HEK293T (cell line): ENCODE measurements at regions not wholly inside any gene's neighbourhood (a gene's known extent, or its start where the extent isn't known, plus 50 kb on each side); places are given as distances from the start of the nearest gene placed in this dataset.

ENCODE experiments used
- CTCF ChIA-PET: fragments of 350-600 bp; formaldehyde crosslinking; extraction: SDS; loops from one replicate; lab custom pipeline; 2021; ENCODE audit warnings: antibody characterized with exemption, inconsistent platforms; lab: Yijun Ruan, JAX
- POLR2A ChIA-PET: fragments of 350-600 bp; formaldehyde crosslinking; extraction: SDS; loops from one replicate; lab custom pipeline; 2020; ENCODE audit warnings: antibody characterized with exemption, inconsistent platforms; lab: Yijun Ruan, JAX
- DNase-seq: peaks from one replicate; pipeline ENCODE4 v3.0.0; 2012; ENCODE audit warnings: mixed read lengths; ENCODE audit errors: extremely low spot score
- ARNT ChIP-seq: fragments of 450-650 bp; IDR thresholded peaks from 2 replicates; pipeline ENCODE4 v1.6.1; 2017; ENCODE audit warnings: mild to moderate bottlenecking
- BHLHE40 ChIP-seq: fragments of 450-650 bp; IDR thresholded peaks from 2 replicates; pipeline ENCODE4 v1.6.1; 2016; ENCODE audit warnings: mild to moderate bottlenecking, moderate library complexity, borderline replicate concordance
- CTBP1 ChIP-seq: fragments of 450-650 bp; IDR thresholded peaks from 2 replicates; pipeline ENCODE4 v1.6.1; 2016; ENCODE audit warnings: borderline replicate concordance
- ELF4 ChIP-seq: fragments of 450-650 bp; IDR thresholded peaks from 2 replicates; pipeline ENCODE4 v1.6.1; 2017; ENCODE audit warnings: antibody characterized with exemption
- FOXA1 ChIP-seq: fragments of 450-650 bp; IDR thresholded peaks from 2 replicates; pipeline ENCODE4 v1.6.1; 2016; ENCODE audit warnings: mild to moderate bottlenecking
- FOXK2 ChIP-seq: fragments of 450-650 bp; IDR thresholded peaks from 2 replicates; pipeline ENCODE4 v1.6.1; 2016; ENCODE audit warnings: mild to moderate bottlenecking
- FOXM1 ChIP-seq: fragments of 450-650 bp; IDR thresholded peaks from 2 replicates; pipeline ENCODE4 v1.6.1; 2017; ENCODE audit warnings: mild to moderate bottlenecking, borderline replicate concordance
- HDGF ChIP-seq: fragments of 450-650 bp; IDR thresholded peaks from 2 replicates; pipeline ENCODE4 v1.6.1; 2017; ENCODE audit warnings: antibody characterized with exemption, borderline replicate concordance
- L3MBTL2 ChIP-seq: fragments of 450-650 bp; conservative IDR thresholded peaks from 2 replicates; pipeline ENCODE4 v1.6.1; 2016; ENCODE audit warnings: mild to moderate bottlenecking
- LEF1 ChIP-seq: fragments of 450-650 bp; IDR thresholded peaks from 2 replicates; pipeline ENCODE4 v1.6.1; 2017; ENCODE audit warnings: mild to moderate bottlenecking, borderline replicate concordance
- NFRKB ChIP-seq: fragments of 450-650 bp; IDR thresholded peaks from 2 replicates; pipeline ENCODE4 v1.6.1; 2016; ENCODE audit warnings: mild to moderate bottlenecking, moderate library complexity
- SP1 ChIP-seq: fragments of 450-650 bp; IDR thresholded peaks from 2 replicates; pipeline ENCODE4 v1.6.1; 2017
- SUZ12 ChIP-seq: fragments of 450-650 bp; IDR thresholded peaks from 2 replicates; pipeline ENCODE4 v1.6.1; 2016; ENCODE audit warnings: mild to moderate bottlenecking
- TARDBP ChIP-seq: fragments of 450-650 bp; IDR thresholded peaks from 2 replicates; pipeline ENCODE4 v1.6.1; 2016
- ZNF384 ChIP-seq: fragments of 450-650 bp; IDR thresholded peaks from 2 replicates; pipeline ENCODE4 v1.6.1; 2016
- TF ChIP-seq, protein P1 (sequence below): fragments of 450-650 bp; IDR thresholded peaks from 2 replicates; pipeline ENCODE4 v1.6.1; 2016

- no peak for TF ChIP-seq CTBP1
- TF ChIP-seq FOXA1: no peak
- ChIA-PET POLR2A (no interaction called here), CTCF (no interaction called here)
- no peak for DNase-seq
Measured at GRCh38 chr2:34115076-34115475, 516.0 kb upstream of the FAM98A start.

DNA sequence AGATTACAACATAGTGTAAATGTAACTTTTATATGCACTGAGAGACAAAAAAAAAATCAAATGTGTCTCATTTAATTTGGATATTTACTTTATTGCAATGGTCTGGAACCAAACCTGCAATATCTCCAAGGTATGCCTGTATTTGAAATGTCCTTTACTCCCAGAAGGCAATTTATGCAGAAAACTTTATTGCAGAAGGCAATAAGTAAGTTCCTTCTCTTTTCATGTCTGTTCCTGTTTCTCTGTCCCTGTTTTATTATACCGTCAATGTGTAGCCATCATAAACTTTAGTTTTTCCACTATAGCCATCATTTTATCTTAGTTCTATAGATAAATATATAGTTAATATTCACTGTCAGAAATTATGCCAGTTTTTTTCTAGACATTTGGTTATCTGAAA lies 513.1 kb upstream of the FAM98A start:
- TF ChIP-seq TARDBP (no peak), FOXM1 (no peak), BHLHE40 (no peak), FOXA1 (no peak), CTBP1 (no peak), LEF1 (no peak), ZNF384 (no peak)
- TF ChIP-seq, protein P1, sequence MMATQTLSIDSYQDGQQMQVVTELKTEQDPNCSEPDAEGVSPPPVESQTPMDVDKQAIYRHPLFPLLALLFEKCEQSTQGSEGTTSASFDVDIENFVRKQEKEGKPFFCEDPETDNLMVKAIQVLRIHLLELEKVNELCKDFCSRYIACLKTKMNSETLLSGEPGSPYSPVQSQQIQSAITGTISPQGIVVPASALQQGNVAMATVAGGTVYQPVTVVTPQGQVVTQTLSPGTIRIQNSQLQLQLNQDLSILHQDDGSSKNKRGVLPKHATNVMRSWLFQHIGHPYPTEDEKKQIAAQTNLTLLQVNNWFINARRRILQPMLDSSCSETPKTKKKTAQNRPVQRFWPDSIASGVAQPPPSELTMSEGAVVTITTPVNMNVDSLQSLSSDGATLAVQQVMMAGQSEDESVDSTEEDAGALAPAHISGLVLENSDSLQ: no peak
- ChIA-PET CTCF (no interaction called here), POLR2A (no interaction called here)
- no peak for DNase-seq

DNA sequence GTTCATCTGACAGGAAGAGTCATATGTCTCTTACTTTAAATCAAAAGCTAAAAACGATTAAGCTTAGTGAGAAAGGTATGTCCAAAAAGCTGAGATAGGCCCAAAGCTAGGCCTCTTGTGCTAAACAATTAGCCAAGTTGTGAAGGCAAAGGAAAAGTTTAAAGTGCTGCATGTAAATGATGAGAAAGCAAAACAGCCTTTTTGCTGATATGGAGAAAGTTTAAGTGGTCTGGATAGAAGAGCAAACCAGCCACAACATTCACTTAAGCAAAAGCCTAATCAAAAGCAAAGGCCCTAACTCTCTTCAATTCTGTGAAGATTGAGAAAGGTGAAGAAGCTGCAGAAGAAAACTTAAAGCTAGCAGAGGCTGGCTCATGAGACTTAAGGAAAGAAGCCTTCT lies 511.3 kb upstream of the FAM98A start:
- CTCF ChIA-PET: no interaction called here
- POLR2A ChIA-PET: no interaction called here
- no peak for TF ChIP-seq ARNT
- no peak for TF ChIP-seq FOXM1
- TF ChIP-seq FOXA1: no peak
- TF ChIP-seq LEF1: no peak
- TF ChIP-seq NFRKB: no peak
- no peak for TF ChIP-seq CTBP1
- no peak for TF ChIP-seq HDGF
- TF ChIP-seq L3MBTL2: no peak
- TF ChIP-seq ZNF384: no peak
- no peak for TF ChIP-seq BHLHE40
- TF ChIP-seq TARDBP: no peak
- TF ChIP-seq, protein P1: no peak
- TF ChIP-seq ELF4: no peak
- TF ChIP-seq SUZ12: no peak
- TF ChIP-seq FOXK2: no peak
- TF ChIP-seq SP1: no peak
- no peak for DNase-seq

GRCh38 chr2:34107811-34108210 lies 508.7 kb upstream of the FAM98A start:
- CTCF ChIA-PET: no interaction called here
- POLR2A ChIA-PET: no interaction called here
- TF ChIP-seq L3MBTL2 (no peak), LEF1 (no peak), NFRKB (no peak), SUZ12 (no peak), ELF4 (no peak)
- no peak for DNase-seq

DNA sequence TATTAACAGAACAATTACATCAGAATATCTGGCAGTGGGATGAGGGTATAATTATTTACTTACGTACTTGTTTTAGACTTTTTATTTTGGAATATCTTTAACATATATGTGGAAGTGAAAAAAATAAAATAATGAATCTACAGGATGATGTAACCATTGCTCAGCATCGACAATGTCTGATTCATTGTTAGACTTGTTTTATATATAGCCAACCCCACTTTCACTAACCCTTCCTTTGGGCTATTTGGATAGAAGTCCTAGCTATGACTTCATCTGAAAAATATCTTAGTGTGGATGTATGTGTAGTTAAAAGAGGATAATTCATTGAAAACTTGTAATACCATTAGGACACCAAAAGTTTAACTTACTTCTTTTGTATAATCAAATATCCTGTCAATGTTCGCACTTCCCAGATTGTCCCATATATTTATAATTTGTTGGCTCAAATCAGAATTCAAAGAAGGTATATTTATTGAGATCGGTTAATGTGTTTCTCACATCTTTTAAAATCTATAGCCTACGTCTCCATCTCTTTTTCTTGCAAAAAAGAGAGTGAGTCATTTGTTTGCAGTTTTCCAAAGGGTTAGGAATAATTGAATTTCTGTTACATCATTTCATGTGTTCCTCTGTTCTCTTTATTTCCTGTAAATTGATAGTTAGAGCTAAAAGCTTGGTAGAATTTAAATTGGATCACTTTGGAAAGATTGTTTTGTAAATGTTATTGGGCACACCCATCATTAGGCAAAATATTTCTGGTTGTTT lies 506.1 kb upstream of the FAM98A start:
- CTCF ChIA-PET: no interaction called here
- POLR2A ChIA-PET: no interaction called here
- TF ChIP-seq BHLHE40 (no peak), SP1 (no peak), SUZ12 (no peak), ARNT (no peak), L3MBTL2 (no peak), ZNF384 (no peak)
- DNase-seq: no peak

GRCh38 chr2:34104601-34105000 lies 505.5 kb upstream of the FAM98A start:
- ChIA-PET POLR2A (no interaction called here), CTCF (no interaction called here)
- TF ChIP-seq FOXA1 (no peak), SUZ12 (no peak), ARNT (no peak), FOXM1 (no peak)
- TF ChIP-seq, protein P1: no peak
- DNase-seq: no peak

DNA sequence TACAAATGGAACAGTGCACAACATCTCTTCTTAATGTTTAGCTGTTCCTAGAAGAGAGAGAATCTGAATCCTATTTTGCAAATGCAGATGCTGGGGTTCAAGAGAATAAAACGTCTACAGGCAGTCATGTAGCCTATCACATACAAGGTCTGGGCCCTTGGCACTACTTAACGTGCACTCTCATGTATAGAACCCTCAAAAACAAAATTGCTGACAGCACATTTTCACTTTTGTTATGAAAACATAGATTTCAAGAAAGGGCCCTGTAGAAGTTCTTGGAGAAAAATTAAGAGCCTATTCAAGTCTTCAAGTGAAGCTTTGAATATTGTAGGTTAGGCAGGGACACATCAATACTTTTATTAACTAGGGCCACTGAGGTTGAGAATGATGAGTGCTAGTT lies 504.3 kb upstream of the FAM98A start:
- POLR2A ChIA-PET: no interaction called here
- no peak for DNase-seq
- CTCF ChIA-PET: no interaction called here
- TF ChIP-seq LEF1: no peak
- no peak for TF ChIP-seq FOXM1
- no peak for TF ChIP-seq ZNF384
- TF ChIP-seq NFRKB: no peak
- TF ChIP-seq BHLHE40: no peak
- TF ChIP-seq FOXA1: no peak
- TF ChIP-seq SUZ12: no peak
- no peak for TF ChIP-seq ARNT
- no peak for TF ChIP-seq HDGF
- TF ChIP-seq CTBP1: no peak
- no peak for TF ChIP-seq TARDBP
- no peak for TF ChIP-seq SP1
- TF ChIP-seq ELF4: no peak
